Muscle layer of duodenum (tissue), 2 donors: ENCODE measurements at regions not wholly inside any gene's neighbourhood (a gene's known extent, or its start where the extent isn't known, plus 50 kb on each side); places are given as distances from the start of the nearest gene placed in this dataset.

ENCODE experiments used
- H3K27ac ChIP-seq: one replicate; pipeline ENCODE4 v1.7.0; 2013; ENCODE audit warnings: mild to moderate bottlenecking, low read length
- H3K27me3 ChIP-seq: one replicate; pipeline ENCODE4 v1.7.0; 2013; ENCODE audit warnings: low read depth, mild to moderate bottlenecking, control low read depth, low read length
- H3K36me3 ChIP-seq, 2 donors: one replicate each; pipeline ENCODE4 v1.7.0; 2013; ENCODE audit warnings: low read length in 2 of 2, control low read depth in 1 of 2, mild to moderate bottlenecking in 1 of 2; ENCODE audit not compliant: insufficient read depth in 2 of 2, control insufficient read depth in 1 of 2
- H3K4me1 ChIP-seq, 2 donors: one replicate each; pipeline ENCODE4 v1.7.0; 2013; ENCODE audit warnings: low read length in 2 of 2, mild to moderate bottlenecking in 2 of 2, control low read depth in 1 of 2, moderate library complexity in 1 of 2; ENCODE audit not compliant: insufficient read depth in 2 of 2, control insufficient read depth in 1 of 2
- H3K4me3 ChIP-seq, 2 donors: one replicate each; pipeline ENCODE4 v1.7.0; 2013; ENCODE audit warnings: low read length in 2 of 2, low read depth in 1 of 2, mild to moderate bottlenecking in 1 of 2
- H3K9me3 ChIP-seq, 2 donors: one replicate each; pipeline ENCODE4 v1.7.0; 2013; ENCODE audit warnings: low read length in 2 of 2, control low read depth in 1 of 2, mild to moderate bottlenecking in 1 of 2; ENCODE audit not compliant: control insufficient read depth in 1 of 2
- donor health status: healthy.

DNA sequence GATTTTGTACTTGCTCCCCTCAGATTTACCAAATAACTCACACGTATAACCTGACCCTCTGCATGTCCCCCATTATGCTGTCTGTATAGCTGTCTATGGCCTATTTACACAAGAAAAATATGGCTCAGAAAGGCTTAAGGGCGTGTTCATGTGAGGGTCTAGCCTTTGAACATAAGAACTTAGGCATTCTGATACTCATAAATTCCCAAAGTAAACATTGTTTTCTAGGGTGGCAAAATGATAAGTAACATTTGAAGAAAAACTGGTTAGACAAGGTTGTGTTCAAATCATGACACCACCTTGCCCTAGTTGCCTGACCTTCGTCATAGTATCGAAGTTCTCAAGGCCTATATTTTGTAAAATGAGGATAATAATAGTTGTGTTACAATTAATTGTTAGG, 394.6 kb downstream of the LRRIQ3 start:
- H3K27ac ChIP-seq: no peak overlapping the region
- H3K27me3 ChIP-seq: no peaks in the 10 kb centered on the region
- no peaks in the 10 kb centered on the region for H3K9me3 ChIP-seq
- H3K4me1 ChIP-seq: no peaks in the 10 kb centered on the region
- no peaks in the 10 kb centered on the region for H3K36me3 ChIP-seq
- H3K4me3 ChIP-seq: no peak overlapping the region

DNA sequence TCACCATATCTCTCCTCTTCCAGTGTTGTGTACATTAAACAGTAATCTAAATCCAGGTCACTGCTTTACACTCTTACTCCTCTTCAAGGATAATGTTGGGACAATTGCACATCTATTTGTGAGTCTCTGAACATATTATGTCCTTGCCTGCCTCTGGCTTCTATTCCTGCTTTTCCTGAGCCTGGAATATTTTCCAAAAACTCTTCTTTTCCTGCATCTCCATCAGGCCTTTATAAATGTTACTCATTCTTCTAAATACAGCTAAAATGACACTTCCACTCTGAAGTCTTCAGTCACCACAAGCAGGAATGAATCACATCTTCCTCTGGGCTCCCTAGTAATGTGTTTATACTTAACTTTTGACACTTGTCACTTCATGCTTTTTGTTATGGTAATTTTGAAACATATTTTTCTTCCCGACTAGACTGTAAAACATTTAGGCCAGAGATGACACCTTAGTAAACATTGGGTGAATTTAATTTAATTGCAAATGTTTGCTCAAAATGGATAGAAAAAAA, 396.0 kb downstream of the LRRIQ3 start:
- Histone ChIP-seq H3K27me3 (no peaks in the 10 kb centered on the region), H3K36me3 (no peaks in the 10 kb centered on the region), H3K9me3 (no peaks in the 10 kb centered on the region), H3K4me3 (no peak overlapping the region), H3K27ac (no peak overlapping the region), H3K4me1 (no peaks in the 10 kb centered on the region)

DNA sequence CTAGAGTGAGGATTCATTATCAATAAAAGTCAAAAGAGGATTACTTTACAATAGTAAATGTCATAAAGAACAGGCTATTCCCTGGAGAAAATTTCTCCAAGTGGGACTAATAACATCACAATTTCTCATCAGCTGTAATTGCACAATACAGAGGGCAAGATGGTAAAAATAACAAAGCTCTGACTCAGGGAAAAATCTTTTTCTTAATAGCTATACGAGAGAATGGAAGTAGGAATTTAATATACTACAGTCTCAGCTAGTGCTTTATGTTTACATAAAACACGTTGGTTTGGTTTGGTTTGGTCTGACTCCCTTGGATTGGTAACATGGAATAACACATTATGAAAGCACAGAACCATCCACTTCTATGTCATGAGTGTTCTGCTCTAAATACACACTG, 397.6 kb downstream of the LRRIQ3 start:
- no peak overlapping the region for H3K4me3 ChIP-seq
- H3K27me3 ChIP-seq: no peaks in the 10 kb centered on the region
- H3K4me1 ChIP-seq: no peaks in the 10 kb centered on the region
- H3K27ac ChIP-seq: no peak overlapping the region
- no peaks in the 10 kb centered on the region for H3K36me3 ChIP-seq
- H3K9me3 ChIP-seq: no peaks in the 10 kb centered on the region

DNA sequence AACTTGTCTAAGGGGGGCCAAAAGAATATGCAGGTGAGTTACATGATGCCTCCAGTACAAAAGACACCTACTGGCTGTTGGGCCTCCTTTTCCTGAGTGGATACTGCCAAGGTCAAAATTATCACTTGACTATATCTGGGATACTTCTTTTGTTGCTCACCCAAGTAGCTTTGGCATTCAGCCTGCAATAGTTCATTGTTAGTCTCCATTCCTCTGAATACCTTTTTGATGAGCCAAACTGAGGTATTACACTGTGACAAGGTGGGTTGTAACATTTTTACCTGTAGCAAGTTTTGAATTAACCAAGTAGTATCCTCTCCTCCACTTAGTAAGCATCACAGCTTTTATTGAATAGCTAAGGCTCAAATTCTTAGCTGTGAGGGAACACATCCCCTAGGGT, 408.0 kb downstream of the LRRIQ3 start:
- H3K27me3 ChIP-seq: no peaks in the 10 kb centered on the region
- H3K9me3 ChIP-seq: no peaks in the 10 kb centered on the region
- H3K36me3 ChIP-seq: no peaks in the 10 kb centered on the region
- H3K4me1 ChIP-seq: no peaks in the 10 kb centered on the region
- H3K4me3 ChIP-seq: no peak overlapping the region
- H3K27ac ChIP-seq: no peak overlapping the region

DNA sequence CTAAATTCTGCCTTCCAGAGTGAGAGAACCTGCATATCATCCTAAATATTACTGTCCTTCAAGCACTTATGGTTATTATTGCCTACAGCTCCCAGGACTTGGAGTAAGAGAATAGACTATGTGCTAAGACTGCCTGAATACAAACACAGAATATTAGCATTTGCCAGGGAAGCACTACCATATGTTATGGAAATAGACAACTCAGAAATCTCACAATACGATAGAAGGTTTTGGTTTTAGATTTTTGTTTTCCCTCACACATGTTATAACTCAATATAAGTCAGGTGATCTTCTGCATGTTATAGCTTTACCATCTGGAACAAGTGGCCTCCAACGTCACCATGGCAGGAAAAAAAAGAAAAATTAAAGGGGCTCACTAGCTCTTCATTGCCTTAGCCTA, 413.9 kb downstream of the LRRIQ3 start:
- Histone ChIP-seq H3K4me1 (no peaks in the 10 kb centered on the region), H3K4me3 (no peak overlapping the region), H3K27me3 (no peaks in the 10 kb centered on the region), H3K27ac (no peak overlapping the region), H3K9me3 (no peaks in the 10 kb centered on the region), H3K36me3 (no peaks in the 10 kb centered on the region)

DNA sequence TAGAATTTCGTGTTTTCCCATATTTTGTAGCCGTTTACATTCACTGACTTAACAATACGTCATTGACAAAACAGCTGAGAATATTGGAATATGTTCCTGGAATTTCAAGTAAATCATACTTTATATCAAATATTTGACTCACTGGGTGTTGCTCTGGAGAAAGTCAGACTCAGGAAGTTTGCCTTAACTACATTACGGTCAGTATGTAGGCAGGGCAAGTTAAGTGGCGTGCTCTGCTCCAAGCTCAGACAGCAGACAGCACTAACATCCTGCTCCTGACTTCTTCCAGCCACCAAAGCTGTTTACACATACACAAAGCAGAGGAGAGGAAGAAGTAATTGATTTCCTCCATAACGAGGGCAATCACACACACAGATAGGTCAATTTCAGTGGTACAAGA, 414.6 kb downstream of the LRRIQ3 start:
- no peak overlapping the region for H3K27ac ChIP-seq

DNA sequence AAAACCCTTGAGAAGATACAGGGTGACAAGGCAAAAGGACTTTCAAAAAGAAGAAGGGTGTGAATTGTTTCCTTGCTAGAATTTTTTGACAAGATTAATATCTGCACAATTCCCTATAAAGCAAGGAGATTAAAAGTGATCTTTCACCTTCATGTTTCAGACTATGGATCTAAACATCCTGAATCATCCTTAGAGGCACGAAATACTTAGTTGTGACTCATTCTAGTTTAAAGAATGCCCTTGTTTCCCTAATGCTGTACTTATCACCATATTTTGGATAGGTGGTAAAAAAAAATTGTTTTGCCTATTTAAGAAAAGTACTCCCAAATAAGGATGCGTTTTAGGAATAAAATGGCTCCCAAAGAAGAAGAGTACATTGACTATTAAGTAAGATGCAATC, 415.1 kb downstream of the LRRIQ3 start:
- Histone ChIP-seq H3K4me1 (no peaks in the 10 kb centered on the region), H3K36me3 (no peaks in the 10 kb centered on the region), H3K27ac (no peak overlapping the region), H3K27me3 (no peaks in the 10 kb centered on the region), H3K4me3 (no peak overlapping the region), H3K9me3 (no peaks in the 10 kb centered on the region)

More for the DNA sequence above, 414.6 kb downstream of the LRRIQ3 start:
- Histone ChIP-seq H3K27me3 (no peaks in the 10 kb centered on the region), H3K9me3 (no peaks in the 10 kb centered on the region), H3K4me3 (no peak overlapping the region), H3K4me1 (no peaks in the 10 kb centered on the region), H3K36me3 (no peaks in the 10 kb centered on the region)

DNA sequence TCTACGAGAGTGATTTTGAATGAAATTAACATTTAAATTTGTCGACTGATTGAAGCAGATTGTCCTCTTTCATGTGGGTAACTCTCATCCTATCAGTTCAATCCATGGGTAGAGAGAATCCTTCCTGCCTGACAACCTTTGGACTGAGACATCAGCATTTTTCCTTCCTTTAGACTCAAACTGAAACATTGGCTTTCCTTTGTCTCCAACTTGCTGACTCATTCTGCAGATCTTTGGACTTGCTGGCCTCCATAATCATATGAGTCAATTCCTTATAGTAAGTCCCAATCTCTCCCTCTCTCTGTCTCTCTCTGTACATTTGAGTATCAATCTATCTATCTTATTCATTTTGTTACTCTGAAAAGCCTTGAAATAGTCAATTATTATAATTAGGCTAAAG, 416.7 kb downstream of the LRRIQ3 start:
- Histone ChIP-seq H3K27ac (no peak overlapping the region), H3K27me3 (no peaks in the 10 kb centered on the region), H3K9me3 (no peaks in the 10 kb centered on the region), H3K36me3 (no peaks in the 10 kb centered on the region), H3K4me3 (no peak overlapping the region), H3K4me1 (no peaks in the 10 kb centered on the region)

DNA sequence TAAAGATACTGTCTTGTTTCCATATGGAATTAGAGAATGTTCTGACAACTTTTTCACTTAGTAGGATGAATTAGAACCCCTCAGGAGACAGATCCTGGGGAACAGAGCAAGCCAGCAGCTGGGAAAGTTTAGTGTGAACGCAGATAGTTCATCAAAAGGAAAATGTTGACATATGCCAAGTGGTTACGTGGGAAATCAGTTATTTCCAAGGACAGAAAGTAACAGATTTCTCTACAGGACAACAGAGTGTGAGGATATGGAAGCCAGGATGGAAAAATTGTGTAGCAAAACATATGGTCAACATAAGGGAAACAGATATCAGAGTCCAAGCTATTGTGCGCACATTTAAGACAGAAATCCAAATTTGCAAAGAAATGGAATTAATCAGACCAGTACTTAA, 419.5 kb downstream of the LRRIQ3 start:
- no peak overlapping the region for H3K4me3 ChIP-seq
- no peaks in the 10 kb centered on the region for H3K4me1 ChIP-seq

DNA sequence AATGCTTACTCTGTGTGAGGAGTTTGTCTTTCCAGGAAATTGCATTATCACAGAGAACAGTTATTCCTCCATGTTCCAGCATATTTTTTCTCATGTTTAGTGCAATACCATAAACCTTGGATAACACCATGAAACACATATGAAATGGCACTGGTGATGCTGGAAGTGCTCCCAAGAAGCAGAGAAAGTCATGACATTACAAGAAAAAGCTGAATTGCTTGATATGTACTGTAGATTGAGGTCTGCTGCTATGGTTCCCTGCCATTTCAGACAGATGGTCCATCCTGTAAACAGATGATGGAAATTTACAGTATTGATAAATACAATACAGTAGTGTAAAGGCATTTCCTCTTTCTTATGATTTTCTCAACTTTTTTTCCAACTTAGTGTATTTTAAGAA, 422.1 kb downstream of the LRRIQ3 start:
- Histone ChIP-seq H3K9me3 (no peaks in the 10 kb centered on the region), H3K4me1 (no peaks in the 10 kb centered on the region), H3K27me3 (no peaks in the 10 kb centered on the region), H3K36me3 (no peaks in the 10 kb centered on the region), H3K27ac (no peak overlapping the region), H3K4me3 (no peak overlapping the region)

More for the DNA sequence above, 419.5 kb downstream of the LRRIQ3 start:
- no peaks in the 10 kb centered on the region for H3K9me3 ChIP-seq
- no peaks in the 10 kb centered on the region for H3K27me3 ChIP-seq
- H3K27ac ChIP-seq: no peak overlapping the region
- H3K36me3 ChIP-seq: no peaks in the 10 kb centered on the region

DNA sequence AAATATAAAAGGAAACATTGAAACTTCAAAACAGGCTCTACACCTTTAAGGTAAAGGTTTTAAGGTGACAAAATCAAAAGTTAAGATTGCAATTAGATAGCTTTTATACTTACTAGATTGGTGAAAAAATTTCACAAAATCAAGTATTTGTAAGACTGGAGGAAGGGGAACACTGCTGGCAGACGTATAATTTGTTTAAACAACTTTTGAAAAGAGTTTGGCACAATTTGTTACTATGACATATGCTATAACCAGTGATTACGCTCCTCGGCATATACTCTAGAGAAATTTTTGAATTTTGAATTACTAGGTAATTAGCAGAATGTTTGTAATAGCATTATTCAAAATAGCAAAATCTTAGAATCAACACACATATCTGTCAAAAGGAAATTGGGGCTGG, 425.0 kb downstream of the LRRIQ3 start:
- Histone ChIP-seq H3K4me3 (no peak overlapping the region), H3K9me3 (no peaks in the 10 kb centered on the region), H3K36me3 (no peaks in the 10 kb centered on the region), H3K27me3 (no peaks in the 10 kb centered on the region), H3K4me1 (no peaks in the 10 kb centered on the region), H3K27ac (no peak overlapping the region)

DNA sequence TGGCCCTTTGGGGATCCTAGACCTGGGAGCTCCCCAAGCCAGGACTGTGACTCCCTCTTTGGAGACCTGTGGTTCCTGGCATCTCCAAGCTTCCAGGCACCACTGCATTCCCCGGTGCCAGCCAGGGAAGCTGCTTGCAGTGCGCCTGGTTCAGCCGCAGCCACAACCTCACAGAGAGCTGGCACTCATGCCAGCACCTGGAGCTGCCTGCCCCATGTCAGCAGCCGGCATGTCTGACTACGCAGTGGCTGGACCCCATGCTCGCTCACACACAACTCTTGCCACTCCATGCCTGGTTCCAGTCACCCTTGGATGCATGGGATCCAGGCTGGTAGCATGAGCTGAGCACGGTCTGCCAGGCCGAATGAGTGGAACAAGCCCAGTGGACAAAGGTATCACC, 426.6 kb downstream of the LRRIQ3 start:
- Histone ChIP-seq H3K27me3 (no peaks in the 10 kb centered on the region), H3K27ac (no peak overlapping the region), H3K36me3 (no peaks in the 10 kb centered on the region)

More for the DNA sequence above, 426.6 kb downstream of the LRRIQ3 start:
- H3K4me3 ChIP-seq: no peak overlapping the region
- no peaks in the 10 kb centered on the region for H3K4me1 ChIP-seq
- no peaks in the 10 kb centered on the region for H3K9me3 ChIP-seq
